HCT116 (cell line): ENCODE measurements at regions not wholly inside any gene's neighbourhood (a gene's known extent, or its start where the extent isn't known, plus 50 kb on each side); places are given as distances from the start of the nearest gene placed in this dataset.

ENCODE experiments used
- ATAC-seq: fragments of 200-7000 bp; cut with Tn5 transposase; 2 replicates; pipeline ENCODE4 v1.9.1; 2020; ENCODE audit warnings: mild to moderate bottlenecking, moderate library complexity
- BruUV-seq: library from RNA; stranded (reverse); fragments of 400-500 nt; replicated peaks from 2 replicates; lab custom pipeline; 2021; lab: Mats Ljungman, UMichigan
- CTCF ChIA-PET: fragments of 300-600 bp; sonication (Branson Sonifier 250); formaldehyde crosslinking; loops from one replicate; lab custom pipeline; 2021; ENCODE audit warnings: antibody characterized with exemption; lab: Charles Lee
- POLR2A ChIA-PET: fragments of 300-600, 350-600 bp; sonication (Branson Sonifier 250); formaldehyde crosslinking; loops from one replicate; lab custom pipeline; 2021; ENCODE audit warnings: antibody characterized with exemption; lab: Charles Lee
- RAD21 ChIA-PET, 2 experiments: fragments of 300-600 bp; sonication (Branson Sonifier 250); formaldehyde crosslinking; loops; one replicate each; lab custom pipeline; 2023; ENCODE audit warnings: low total read pairs in 2 of 2; ENCODE audit not compliant: uncharacterized antibody in 2 of 2, unreplicated experiment in 2 of 2, low non-redundant PET in 1 of 2; lab: Charles Lee
- DNase-seq: peaks from one replicate; pipeline ENCODE4 v3.0.0-alpha.2; 2010; ENCODE audit warnings: low read depth, low spot score
- H2AFZ ChIP-seq: fragments of 200-600 bp; shearing (Covaris generic), sonication (generic); 2 replicates; pipeline ENCODE4 v1.6.1; 2017; ENCODE audit warnings: low read depth, mixed run types, mixed read lengths, antibody characterized with exemption, low read length; ENCODE audit not compliant: poor library complexity, severe bottlenecking
- H3K27ac ChIP-seq: 2 replicates; pipeline ENCODE4 v1.5.1; 2012; ENCODE audit warnings: low read depth, low read length
- H3K27me3 ChIP-seq: fragments of 200-600 bp; sonication (generic); 2 replicates; pipeline ENCODE4 v1.6.1; 2016; ENCODE audit warnings: mixed run types, low read length, mixed read lengths; ENCODE audit not compliant: insufficient read depth
- H3K36me3 ChIP-seq, 2 experiments: fragments of 200-500 bp in 1 of 2; fragments of 200-600 bp in 1 of 2; sonication (Bioruptor generic) in 1 of 2; sonication (generic) in 1 of 2; 2 replicates each; pipeline versions ENCODE4 v1.5.1 to v1.6.1; 2014 to 2016; ENCODE audit warnings: low read length in 2 of 2, inconsistent platforms in 1 of 2, mixed read lengths in 1 of 2, mixed run types in 1 of 2; ENCODE audit not compliant: insufficient read depth in 2 of 2, control insufficient read depth in 1 of 2
- H3K4me1 ChIP-seq, 2 experiments: fragments of 200-600 bp in 1 of 2; sonication (generic) in 1 of 2; 2 replicates each; pipeline versions ENCODE4 v1.5.1 to v1.6.1; 2012 to 2017; ENCODE audit warnings: low read length in 2 of 2, inconsistent platforms in 1 of 2, mild to moderate bottlenecking in 1 of 2, mixed read lengths in 1 of 2, mixed run types in 1 of 2, moderate library complexity in 1 of 2; ENCODE audit not compliant: insufficient read depth in 2 of 2, control insufficient read depth in 1 of 2
- H3K4me2 ChIP-seq: fragments of 200-600 bp; sonication (generic); 2 replicates; pipeline ENCODE4 v1.6.1; 2017; ENCODE audit warnings: mixed run types, low read length, mixed read lengths
- H3K4me3 ChIP-seq, 2 experiments: fragments of 200-600 bp in 1 of 2; sonication (generic) in 1 of 2; replicated peaks in 1 of 2; 2 replicates each; pipeline ENCODE4 v1.5.1; 2011 to 2016; ENCODE audit warnings: low read length in 2 of 2, control low read depth in 1 of 2, low read depth in 1 of 2, mild to moderate bottlenecking in 1 of 2, mixed read lengths in 1 of 2, mixed run types in 1 of 2
- H3K79me2 ChIP-seq: fragments of 200-600 bp; sonication (generic); 2 replicates; pipeline ENCODE4 v1.6.1; 2017; ENCODE audit warnings: mild to moderate bottlenecking, mixed run types, low read length, moderate library complexity, mixed read lengths; ENCODE audit not compliant: insufficient read depth
- H3K9ac ChIP-seq: fragments of 200-600 bp; sonication (generic); 2 replicates; pipeline ENCODE4 v1.6.1; 2016; ENCODE audit warnings: low read length, mixed read lengths
- H3K9me2 ChIP-seq: fragments of 200-600 bp; sonication (generic), shearing (Covaris generic); 2 replicates; pipeline ENCODE4 v1.6.1; 2017; ENCODE audit warnings: mixed run types, mild to moderate bottlenecking, moderate library complexity; ENCODE audit not compliant: insufficient read depth
- H3K9me3 ChIP-seq, 2 experiments: fragments of 200-500 bp in 1 of 2; fragments of 200-600 bp in 1 of 2; sonication (Bioruptor generic) in 1 of 2; sonication (generic) in 1 of 2; 2 replicates each; pipeline ENCODE4 v1.6.1; 2014 to 2017; ENCODE audit warnings: low read length in 2 of 2, mixed read lengths in 2 of 2, inconsistent platforms in 1 of 2, low read depth in 1 of 2, mild to moderate bottlenecking in 1 of 2, mixed run types in 1 of 2, moderate library complexity in 1 of 2; ENCODE audit not compliant: control insufficient read depth in 1 of 2, insufficient read depth in 1 of 2
- H4K20me1 ChIP-seq: fragments of 200-600 bp; sonication (generic), shearing (Covaris generic); 2 replicates; pipeline ENCODE4 v1.6.1; 2017; ENCODE audit warnings: mixed run types, mild to moderate bottlenecking, moderate library complexity; ENCODE audit not compliant: insufficient read depth
- CBX3 ChIP-seq: IDR thresholded peaks from 2 replicates; pipeline ENCODE4 v1.6.1; 2012; ENCODE audit warnings: low read depth
- EGR1 ChIP-seq: IDR thresholded peaks from 2 replicates; pipeline ENCODE4 v1.6.1; 2012; ENCODE audit warnings: low read depth
- ELF1 ChIP-seq: IDR thresholded peaks from 2 replicates; pipeline ENCODE4 v1.6.1; 2012; ENCODE audit warnings: low read depth, borderline replicate concordance
- EZH2 ChIP-seq: fragments of 200-600 bp; sonication (generic); IDR thresholded peaks from 2 replicates; pipeline ENCODE4 v1.6.1; 2017; ENCODE audit warnings: antibody characterized with exemption, mixed run types
- FOSL1 ChIP-seq: IDR thresholded peaks from 2 replicates; pipeline ENCODE4 v1.6.1; 2012; ENCODE audit warnings: low read depth
- JUND ChIP-seq: IDR thresholded peaks from 2 replicates; pipeline ENCODE4 v1.6.1; 2012
- POLR2A ChIP-seq: IDR thresholded peaks from 2 replicates; pipeline ENCODE4 v1.7.0; 2011; ENCODE audit warnings: borderline replicate concordance; ENCODE audit not compliant: insufficient read depth, insufficient read length; ENCODE audit errors: extremely low read depth
- RAD21 ChIP-seq: IDR thresholded peaks from 2 replicates; pipeline ENCODE4 v1.6.1; 2012; ENCODE audit warnings: low read depth, mild to moderate bottlenecking
- SIN3A ChIP-seq: IDR thresholded peaks from 2 replicates; pipeline ENCODE4 v1.6.1; 2012; ENCODE audit warnings: low read depth
- SP1 ChIP-seq: IDR thresholded peaks from 2 replicates; pipeline ENCODE4 v1.6.1; 2012; ENCODE audit warnings: low read depth
- SRF ChIP-seq: IDR thresholded peaks from 2 replicates; pipeline ENCODE4 v1.6.1; 2012; ENCODE audit warnings: low read depth
- ZNF274 ChIP-seq: fragments of 200-500 bp; sonication (Bioruptor generic); IDR thresholded peaks from 2 replicates; pipeline ENCODE4 v1.6.1; 2014; ENCODE audit warnings: mild to moderate bottlenecking, low read depth, low read length, inconsistent platforms
- intact Hi-C: fragments of 100-400 bp; cut with micrococcal nuclease; formaldehyde crosslinking; loops from 2 replicates; pipeline ENCODE4 v1.10.0; 2022
- TF ChIP-seq, protein P1 (sequence below): IDR thresholded peaks from 2 replicates; pipeline ENCODE4 v1.6.1; 2012
- TF ChIP-seq, protein P2 (sequence below): IDR thresholded peaks from 2 replicates; pipeline ENCODE4 v1.6.1; 2011; ENCODE audit warnings: mild to moderate bottlenecking, low read length, moderate library complexity; ENCODE audit not compliant: insufficient replicate concordance; ENCODE audit errors: extremely low read depth

DNA sequence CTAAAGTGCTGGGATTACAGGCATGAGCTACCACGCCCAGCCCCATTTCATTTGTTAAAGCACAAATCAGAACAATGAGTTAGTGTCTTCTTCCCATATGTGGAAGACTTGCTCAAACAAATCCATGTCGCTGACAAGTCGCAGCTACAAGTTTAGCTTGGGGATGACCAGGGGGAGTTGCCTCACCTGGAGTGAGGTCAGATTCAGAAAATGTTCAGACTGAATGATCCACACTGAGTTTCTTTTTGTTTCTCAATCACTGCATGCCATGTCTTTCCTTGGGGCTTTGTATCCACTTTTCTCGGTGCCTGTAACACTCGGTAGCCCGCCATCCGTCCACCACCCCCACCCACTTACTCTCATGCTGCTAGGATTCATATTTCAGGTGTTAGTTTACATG is 437.3 kb upstream of the DYNLRB2 start:
- Histone ChIP-seq H3K4me3 (no peak overlapping the region), H3K9me2 (no peaks in the 10 kb centered on the region), H3K27me3 (no peaks in the 10 kb centered on the region), H3K9ac (no peak overlapping the region), H3K27ac (no peak overlapping the region), H2AFZ (no peak overlapping the region), H3K4me1 (no peaks in the 10 kb centered on the region; a peak in 1 of 4 replicates), H3K4me2 (no peak overlapping the region), H4K20me1 (no peaks in the 10 kb centered on the region), H3K36me3 (no peaks in the 10 kb centered on the region), H3K9me3 (peaks cover 49 to 52% of the 10 kb centered on the region in 2 experiments; a peak in 3 of 4 replicates), H3K79me2 (no peaks in the 10 kb centered on the region)
- DNase-seq (no peak), ATAC-seq (no peak)
- ChIA-PET POLR2A (no interaction called here), CTCF (no interaction called here), RAD21 (no interaction called here)
- no TSS peak for BruUV-seq
- intact Hi-C loops, result no loop called here
- no peak for TF ChIP-seq SP1
- TF ChIP-seq, protein P1, sequence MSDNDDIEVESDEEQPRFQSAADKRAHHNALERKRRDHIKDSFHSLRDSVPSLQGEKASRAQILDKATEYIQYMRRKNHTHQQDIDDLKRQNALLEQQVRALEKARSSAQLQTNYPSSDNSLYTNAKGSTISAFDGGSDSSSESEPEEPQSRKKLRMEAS, result no peak
- TF ChIP-seq, protein P2, sequence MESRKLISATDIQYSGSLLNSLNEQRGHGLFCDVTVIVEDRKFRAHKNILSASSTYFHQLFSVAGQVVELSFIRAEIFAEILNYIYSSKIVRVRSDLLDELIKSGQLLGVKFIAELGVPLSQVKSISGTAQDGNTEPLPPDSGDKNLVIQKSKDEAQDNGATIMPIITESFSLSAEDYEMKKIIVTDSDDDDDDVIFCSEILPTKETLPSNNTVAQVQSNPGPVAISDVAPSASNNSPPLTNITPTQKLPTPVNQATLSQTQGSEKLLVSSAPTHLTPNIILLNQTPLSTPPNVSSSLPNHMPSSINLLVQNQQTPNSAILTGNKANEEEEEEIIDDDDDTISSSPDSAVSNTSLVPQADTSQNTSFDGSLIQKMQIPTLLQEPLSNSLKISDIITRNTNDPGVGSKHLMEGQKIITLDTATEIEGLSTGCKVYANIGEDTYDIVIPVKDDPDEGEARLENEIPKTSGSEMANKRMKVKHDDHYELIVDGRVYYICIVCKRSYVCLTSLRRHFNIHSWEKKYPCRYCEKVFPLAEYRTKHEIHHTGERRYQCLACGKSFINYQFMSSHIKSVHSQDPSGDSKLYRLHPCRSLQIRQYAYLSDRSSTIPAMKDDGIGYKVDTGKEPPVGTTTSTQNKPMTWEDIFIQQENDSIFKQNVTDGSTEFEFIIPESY, result no peak
- no peak for TF ChIP-seq SIN3A
- TF ChIP-seq POLR2A, result no peak
- TF ChIP-seq EGR1, result no peak
- TF ChIP-seq ZNF274, result no peak
- TF ChIP-seq JUND, result no peak
- no peak for TF ChIP-seq RAD21
- TF ChIP-seq SRF, result no peak
- no peak for TF ChIP-seq EZH2
- TF ChIP-seq CBX3, result no peak
- TF ChIP-seq FOSL1, result no peak
- TF ChIP-seq ELF1, result no peak
